ENCODE measurements at regions not wholly inside any gene's neighbourhood (a gene's known extent, or its start where the extent isn't known, plus 50 kb on each side); places are given as distances from the start of the nearest gene placed in this dataset.

DNA sequence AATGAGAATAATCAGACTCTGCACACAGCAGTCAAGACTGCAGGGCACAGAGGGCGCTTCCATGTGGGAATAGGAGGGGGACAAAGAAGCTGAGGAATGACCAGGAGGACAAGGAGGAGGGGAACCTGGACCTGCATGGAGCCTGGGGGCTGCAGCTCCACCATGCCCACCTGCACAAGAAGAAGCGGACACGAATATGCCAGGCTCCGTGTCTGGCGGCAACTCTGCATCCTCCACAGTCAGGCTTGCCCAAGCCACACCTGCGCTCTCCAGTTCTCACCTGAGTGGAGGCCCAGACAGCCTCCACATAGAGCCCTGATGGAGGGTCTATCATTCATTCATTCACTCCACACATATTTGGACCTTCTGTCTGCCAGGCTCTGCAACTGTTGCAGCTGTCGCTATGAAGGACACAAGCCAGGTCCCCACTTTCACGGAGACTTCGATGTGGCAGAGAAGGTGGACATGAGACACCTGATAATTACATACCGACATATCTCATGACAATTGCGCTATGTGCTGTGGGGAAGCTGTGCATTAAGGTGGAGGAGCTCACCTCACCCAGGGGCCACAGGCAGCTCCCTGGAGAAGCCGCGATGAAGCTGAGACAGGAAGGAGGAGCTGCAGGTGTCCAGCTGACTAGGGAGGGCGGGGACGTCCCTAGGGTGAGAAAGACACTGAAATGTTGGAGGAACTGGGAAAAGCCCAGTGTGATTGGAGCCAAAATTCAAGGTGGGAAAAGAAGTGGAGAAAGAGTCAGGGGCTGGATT lies 159.2 kb downstream of the INHBB start:
- TF ChIP-seq, protein P1, sequence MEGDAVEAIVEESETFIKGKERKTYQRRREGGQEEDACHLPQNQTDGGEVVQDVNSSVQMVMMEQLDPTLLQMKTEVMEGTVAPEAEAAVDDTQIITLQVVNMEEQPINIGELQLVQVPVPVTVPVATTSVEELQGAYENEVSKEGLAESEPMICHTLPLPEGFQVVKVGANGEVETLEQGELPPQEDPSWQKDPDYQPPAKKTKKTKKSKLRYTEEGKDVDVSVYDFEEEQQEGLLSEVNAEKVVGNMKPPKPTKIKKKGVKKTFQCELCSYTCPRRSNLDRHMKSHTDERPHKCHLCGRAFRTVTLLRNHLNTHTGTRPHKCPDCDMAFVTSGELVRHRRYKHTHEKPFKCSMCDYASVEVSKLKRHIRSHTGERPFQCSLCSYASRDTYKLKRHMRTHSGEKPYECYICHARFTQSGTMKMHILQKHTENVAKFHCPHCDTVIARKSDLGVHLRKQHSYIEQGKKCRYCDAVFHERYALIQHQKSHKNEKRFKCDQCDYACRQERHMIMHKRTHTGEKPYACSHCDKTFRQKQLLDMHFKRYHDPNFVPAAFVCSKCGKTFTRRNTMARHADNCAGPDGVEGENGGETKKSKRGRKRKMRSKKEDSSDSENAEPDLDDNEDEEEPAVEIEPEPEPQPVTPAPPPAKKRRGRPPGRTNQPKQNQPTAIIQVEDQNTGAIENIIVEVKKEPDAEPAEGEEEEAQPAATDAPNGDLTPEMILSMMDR (IDR thresholded peaks at IDR 0.05), result no peak
- no peak for TF ChIP-seq POLR2A (IDR thresholded peaks at IDR 0.05)
